ENCODE measurements at regions not wholly inside any gene's neighbourhood (a gene's known extent, or its start where the extent isn't known, plus 50 kb on each side); places are given as distances from the start of the nearest gene placed in this dataset.

DNA sequence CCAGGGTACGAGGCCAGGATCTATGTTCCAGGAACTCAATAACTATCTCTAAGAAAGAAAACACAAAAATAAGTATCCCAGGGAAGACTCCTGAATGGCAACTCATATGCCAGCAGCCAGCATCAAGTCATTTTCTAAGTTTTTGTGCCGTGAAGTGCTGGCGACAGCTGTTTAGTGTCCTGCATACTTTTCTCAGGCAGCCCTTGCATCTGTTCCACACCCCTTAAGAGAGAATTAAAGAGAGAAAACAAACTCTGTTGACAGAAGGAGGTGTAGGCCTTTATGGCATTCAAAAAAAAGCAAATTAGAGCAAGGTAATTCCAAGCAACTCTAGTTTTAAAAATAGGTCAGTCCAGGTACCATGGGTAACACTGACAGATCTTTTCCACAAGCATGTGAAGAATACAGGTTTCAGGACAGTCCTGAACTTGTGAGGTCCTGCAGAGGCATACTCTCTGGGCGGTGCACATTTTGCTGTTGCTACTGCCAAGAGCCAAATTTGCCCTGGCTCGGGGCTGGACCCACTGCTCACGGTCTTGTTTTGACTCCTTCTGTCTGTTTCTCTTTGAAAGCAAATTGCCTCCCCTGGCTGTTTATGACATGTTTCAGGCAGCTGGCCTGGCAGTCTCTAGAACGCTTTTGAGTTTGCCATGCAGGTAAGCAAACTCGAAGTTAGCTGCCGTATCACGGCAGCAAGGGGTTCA, 252.1 kb upstream of the ADAMTS9 start:
- no peak for ATAC-seq (ENCODE audit: poor library complexity)
- no peak for DNase-seq
- intact Hi-C loops (cut with DNase I), result no loop called here

DNA sequence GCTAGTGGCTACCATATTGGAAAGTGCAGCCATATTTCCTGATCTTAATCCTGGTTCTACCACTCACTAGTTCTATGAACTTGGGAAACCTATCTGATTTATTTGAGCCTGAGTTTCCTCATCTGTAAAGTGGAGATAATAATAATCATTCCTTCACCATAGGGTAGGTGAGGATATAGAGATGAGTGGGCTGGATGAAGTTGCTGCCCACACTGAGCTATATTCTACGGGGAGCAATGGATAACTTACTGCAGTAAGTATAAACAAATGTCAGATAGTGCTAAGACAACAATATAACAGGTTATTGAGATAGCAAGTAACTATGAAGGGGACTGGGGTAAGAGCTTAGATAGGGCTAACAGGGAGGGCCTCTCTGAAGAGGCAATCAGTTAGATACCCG, 251.5 kb upstream of the ADAMTS9 start:
- DNase-seq (no peak), ATAC-seq (ENCODE audit: poor library complexity) (no peak)
- intact Hi-C loops (cut with DNase I), result no loop called here

DNA sequence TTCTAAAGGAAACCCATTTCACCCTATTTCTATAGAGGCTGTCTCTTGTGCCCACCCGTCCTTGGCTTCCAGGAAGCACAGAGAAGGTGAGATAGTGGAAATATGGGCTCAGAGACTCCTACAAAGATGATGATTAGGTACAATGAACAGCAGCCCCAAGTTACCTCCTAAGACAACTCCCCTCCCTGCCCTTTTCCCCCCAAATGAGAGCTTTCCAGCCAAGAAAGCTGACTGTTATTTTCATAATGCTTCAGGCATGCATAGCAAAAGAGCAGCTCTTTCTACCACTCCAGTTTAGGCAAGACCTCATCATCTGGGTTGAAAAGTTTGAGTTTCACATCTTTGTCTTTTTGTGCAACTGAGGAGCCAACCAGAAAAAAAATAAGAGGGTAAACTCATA, 248.8 kb upstream of the ADAMTS9 start:
- ATAC-seq (ENCODE audit: poor library complexity), result no peak
- no peak for DNase-seq
- intact Hi-C loops (cut with DNase I), result no loop called here

DNA sequence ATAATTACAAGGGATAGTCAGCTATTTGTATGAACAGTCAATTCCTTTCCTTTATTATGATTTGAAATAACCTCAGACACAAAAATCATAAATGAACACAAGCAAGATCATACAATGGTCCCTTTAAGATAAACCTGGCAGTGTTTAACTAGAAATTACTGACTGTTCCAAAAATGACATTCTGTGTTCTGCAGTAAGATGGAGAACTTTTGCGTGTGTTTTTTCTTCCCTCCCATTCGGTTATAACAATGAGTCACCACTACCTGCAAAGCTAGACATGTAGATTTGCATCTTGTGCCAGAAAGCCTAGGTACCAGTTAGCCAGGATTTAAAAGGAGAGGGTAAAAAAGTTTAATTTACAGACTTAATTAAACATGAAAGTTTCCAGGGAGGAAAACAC, 248.2 kb upstream of the ADAMTS9 start:
- intact Hi-C loops (cut with DNase I), result no loop called here
- DNase-seq, result no peak
- ATAC-seq (ENCODE audit: poor library complexity), result no peak

DNA sequence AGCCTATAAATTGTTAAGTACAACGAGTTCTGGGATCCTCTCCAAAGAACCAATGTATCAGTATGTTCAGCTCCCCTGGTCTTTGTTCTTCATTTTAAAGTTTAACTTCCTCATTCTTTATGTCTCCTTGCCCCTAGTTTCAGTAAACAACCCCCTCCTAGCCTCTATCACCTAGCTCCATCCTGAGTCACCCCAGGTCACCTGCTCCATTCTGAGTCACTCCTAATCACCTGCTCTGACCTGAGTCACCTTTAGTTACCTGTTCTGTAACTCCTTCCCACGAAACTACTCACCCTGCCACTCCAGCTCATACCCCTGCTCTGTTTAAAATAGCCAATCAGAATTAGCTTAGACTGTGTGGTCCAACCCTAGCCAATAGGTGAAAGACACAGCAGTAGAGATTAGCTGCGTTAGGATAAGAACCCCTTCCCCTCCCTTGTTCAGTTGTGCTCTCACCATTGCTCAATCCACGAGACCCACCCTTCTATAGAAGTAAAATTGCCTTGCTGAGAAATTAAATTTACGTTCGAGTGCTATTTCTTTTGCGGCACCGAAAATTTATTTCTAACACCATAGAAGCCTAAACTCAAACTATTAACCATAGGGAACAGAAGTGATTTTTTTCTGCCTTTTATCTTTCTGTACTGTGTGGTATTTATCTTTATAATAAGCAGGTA, 245.0 kb upstream of the ADAMTS9 start:
- DNase-seq, result no peak
- intact Hi-C loops (cut with DNase I), result no loop called here
- ATAC-seq (ENCODE audit: poor library complexity), result no peak

DNA sequence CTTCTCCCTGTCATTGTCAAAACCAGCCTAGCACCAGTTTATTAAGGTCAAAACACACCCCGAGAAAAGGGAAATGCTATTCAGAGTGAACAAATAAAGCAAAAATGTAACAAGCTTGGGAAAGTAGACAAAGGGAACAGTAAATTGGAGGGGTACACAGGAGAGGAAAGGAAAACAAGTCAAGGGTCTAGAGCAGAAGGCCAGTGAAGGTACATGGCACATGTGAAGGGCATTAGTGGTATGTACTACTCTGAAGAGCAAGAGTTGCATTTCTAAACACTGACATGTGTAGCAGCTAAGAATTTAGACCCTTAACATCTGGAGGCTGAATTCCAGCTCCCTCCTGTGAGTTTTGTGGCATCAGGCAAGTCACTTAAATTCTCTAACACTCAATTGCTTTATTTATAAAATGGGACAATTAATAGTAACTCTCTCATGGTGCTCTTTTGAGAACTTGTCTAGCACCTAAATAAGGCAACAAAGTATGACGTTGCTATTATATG, 244.3 kb upstream of the ADAMTS9 start:
- ATAC-seq (ENCODE audit: poor library complexity), result no peak
- no peak for DNase-seq

DNA sequence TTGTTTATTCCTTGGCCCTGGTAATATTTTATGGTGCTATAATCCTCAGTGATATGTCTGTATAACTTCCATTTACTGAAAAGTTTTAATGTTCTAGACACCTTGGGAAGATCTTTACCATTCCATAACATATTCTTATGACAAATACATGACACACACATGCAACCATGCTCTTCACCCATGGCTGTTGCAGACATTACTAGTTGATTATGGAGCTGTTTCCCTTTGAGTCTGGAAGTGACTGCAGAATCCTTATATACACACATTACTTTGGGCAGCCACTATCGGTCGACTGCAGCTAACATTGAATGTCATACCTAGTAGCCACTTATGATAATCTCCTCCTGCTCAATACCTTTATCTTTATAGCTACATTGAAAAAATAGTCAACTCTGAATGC, 243.1 kb upstream of the ADAMTS9 start:
- no peak for DNase-seq
- intact Hi-C loops (cut with DNase I), result no loop called here
- no peak for ATAC-seq (ENCODE audit: poor library complexity)

More for the DNA sequence above, 244.3 kb upstream of the ADAMTS9 start:
- intact Hi-C loops (cut with DNase I), result no loop called here

GRCh38 chr3:64928683-64929082, 240.9 kb upstream of the ADAMTS9 start:
- intact Hi-C loops (cut with DNase I), result no loop called here
- no peak for DNase-seq
- no peak for ATAC-seq (ENCODE audit: poor library complexity)

DNA sequence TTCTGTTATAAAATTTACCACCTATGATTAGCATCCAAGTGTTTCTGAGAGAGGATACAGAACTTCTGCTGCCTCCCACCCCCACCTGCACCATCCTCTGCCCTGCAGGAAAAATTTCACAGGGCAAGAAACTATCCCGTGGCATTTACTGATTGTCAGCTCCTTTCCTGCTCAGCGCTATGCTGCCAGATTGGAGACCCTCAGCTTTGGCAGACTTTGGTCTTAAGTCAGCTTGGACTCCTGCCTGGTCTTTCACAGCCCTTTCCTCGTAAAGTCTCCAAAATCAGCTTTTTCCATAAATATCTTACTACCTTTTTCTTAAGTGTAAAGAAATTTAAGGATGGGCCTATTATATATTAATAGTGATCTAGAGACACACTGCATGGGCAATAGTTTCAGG, 239.9 kb upstream of the ADAMTS9 start:
- ATAC-seq (ENCODE audit: poor library complexity), result no peak
- intact Hi-C loops (cut with DNase I), result no loop called here

GRCh38 chr3:64925575-64925974, 237.8 kb upstream of the ADAMTS9 start:
- intact Hi-C loops (cut with DNase I), result no loop called here
- no peak for DNase-seq
- no peak for ATAC-seq (ENCODE audit: poor library complexity)

More for the DNA sequence above, 239.9 kb upstream of the ADAMTS9 start:
- DNase-seq, result no peak

DNA sequence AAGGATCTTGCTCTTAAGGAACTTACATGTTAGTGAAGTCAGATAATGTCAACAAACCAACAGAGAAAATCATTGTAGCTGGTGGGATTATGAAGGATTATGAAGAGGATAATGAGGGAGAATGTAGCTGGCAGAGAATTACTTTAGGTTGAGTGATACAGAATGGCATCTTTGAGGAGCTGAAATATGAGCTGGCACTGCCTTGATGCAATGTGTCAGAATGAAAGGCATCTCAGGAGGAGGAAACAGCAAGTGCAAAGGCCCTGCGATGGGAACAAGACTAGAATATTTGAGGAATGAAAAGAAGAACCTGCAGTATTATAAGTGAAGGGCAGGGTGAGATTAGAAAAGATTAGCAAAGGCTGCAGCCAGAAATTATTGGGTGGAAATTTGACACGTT, 237.2 kb upstream of the ADAMTS9 start:
- intact Hi-C loops (cut with DNase I), result no loop called here
- no peak for DNase-seq
- no peak for ATAC-seq (ENCODE audit: poor library complexity)

- intact Hi-C loops (cut with DNase I), result no loop called here
- ATAC-seq (ENCODE audit: poor library complexity) (no peak), DNase-seq (no peak)
Measured at GRCh38 chr3:64922213-64922612, 234.4 kb upstream of the ADAMTS9 start.

- DNase-seq (no peak), ATAC-seq (ENCODE audit: poor library complexity) (no peak)
- intact Hi-C loops (cut with DNase I), result no loop called here
Measured at GRCh38 chr3:64921281-64922065, 233.7 kb upstream of the ADAMTS9 start.

DNA sequence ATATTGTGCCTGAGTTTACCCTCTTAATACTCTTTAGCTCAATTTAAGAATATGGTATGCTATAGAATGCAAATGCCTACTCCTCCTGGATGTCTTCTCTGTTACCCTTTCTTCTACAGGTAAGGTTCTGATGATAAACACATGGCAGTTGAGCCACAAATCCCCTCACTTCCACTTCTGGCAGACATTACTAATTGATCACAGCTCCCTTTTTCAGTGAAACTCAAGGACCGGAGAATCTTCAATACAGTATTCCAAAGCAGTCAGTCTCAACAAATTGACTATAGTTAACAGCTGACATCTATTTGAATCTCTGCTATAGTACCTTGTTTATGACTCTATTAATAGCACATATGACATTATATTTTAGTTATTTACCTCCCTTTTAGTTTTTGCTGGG, 232.1 kb upstream of the ADAMTS9 start:
- intact Hi-C loops (cut with DNase I), result no loop called here
- no peak for ATAC-seq (ENCODE audit: poor library complexity)
- no peak for DNase-seq

GRCh38 chr3:64918989-64919388, 231.2 kb upstream of the ADAMTS9 start:
- DNase-seq (no peak), ATAC-seq (ENCODE audit: poor library complexity) (no peak)
- intact Hi-C loops (cut with DNase I), result no loop called here

DNA sequence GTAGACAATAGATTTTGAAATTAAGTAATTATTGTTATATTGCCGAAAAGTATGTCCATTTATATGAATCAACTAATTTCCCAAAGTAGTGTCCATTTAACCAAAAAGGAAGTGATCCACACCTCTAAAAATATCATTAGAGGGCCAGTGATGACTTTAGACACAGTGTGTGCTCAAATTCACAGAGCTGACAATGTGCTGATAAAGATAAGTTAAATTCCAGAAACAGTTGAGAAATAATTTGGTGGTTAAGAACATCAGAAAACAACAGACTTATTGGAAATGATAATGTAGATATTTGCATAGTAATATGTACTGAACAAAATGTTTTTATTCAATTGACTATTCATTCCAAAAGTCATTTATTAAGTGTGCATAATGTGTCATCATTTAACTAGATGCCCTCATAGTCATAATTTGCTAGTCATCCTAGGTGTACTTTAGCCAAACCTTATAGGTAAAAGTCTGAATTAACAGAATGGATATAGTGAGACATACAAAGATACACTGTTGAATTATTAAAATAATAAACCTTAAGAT, 230.2 kb upstream of the ADAMTS9 start:
- no peak for ATAC-seq (ENCODE audit: poor library complexity)
- intact Hi-C loops (cut with DNase I), result no loop called here
- DNase-seq, result no peak

DNA sequence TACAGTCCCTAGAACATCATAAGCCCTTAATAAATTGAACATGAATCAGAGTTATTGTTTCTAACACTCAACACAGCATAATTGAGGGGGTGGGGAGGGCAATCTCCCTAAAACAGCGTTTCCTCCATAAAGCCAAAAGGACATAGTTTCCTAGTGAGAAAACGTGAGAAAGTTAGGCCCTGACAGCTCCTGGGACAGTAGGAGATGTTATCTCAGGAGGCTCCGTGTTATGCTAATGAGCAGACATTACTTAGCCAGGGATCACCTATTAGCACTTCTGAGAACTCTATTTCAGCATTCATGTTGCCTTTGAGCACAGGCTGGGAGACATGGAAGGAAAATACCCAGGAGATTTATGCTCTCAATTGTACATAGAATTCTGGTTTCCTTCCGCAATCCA, 229.1 kb upstream of the ADAMTS9 start:
- ATAC-seq (ENCODE audit: poor library complexity) (no peak), DNase-seq (no peak)
- intact Hi-C loops (cut with DNase I), result no loop called here

DNA sequence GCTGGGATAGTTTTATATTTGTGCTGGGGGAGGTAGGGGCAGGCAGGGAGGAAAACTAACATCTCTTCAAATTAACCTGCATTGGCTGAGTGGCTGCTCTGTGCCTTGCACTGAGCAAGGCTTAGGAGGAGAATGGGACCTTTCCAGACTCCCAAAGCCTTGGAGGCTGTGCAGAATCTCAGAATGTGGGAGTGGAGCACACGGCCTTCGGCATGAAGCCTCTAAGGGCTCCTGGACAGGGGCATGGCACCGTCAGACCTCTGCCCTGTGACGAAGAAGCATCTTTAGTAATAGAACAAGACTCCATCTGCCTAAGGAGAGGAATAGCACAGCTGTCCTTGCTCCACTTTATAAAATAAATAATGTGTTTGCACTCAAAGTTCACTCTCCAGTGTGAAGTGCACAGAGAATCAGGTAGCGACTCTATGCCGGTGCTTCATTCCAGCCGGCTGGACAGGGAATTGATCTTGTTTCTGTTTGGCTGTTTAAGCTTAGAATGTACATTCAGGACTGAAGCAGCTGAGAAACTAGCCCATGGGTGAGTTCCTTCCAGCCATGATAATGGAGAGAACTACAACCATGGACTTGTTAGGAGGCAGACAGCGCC, 228.5 kb upstream of the ADAMTS9 start:
- ATAC-seq (ENCODE audit: poor library complexity) (no peak), DNase-seq (no peak)
- intact Hi-C loops (cut with DNase I), result no loop called here

DNA sequence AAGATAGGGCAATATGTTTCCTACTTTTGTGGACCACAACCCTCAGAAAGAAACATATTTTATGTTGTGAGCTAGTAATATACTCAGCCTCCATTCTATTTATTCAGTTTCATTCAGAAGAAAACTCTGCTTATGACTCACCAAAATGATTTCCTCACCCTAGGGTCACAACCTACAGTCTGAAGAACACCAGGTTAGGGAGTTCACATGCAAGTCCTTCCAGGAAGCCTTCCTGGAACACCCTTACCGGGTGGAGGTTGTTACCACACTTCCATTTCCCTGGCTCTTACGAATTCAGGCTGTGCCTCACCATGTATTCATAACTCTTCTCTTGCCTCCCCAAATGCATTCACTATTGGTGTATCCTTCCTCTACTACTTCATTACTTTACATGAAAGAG, 228.0 kb upstream of the ADAMTS9 start:
- DNase-seq (no peak), ATAC-seq (ENCODE audit: poor library complexity) (peak; percentile 36)
- intact Hi-C loops (cut with DNase I), result no loop called here
